Right cardiac atrium (tissue), 5 donors: ENCODE measurements at regions not wholly inside any gene's neighbourhood (a gene's known extent, or its start where the extent isn't known, plus 50 kb on each side); places are given as distances from the start of the nearest gene placed in this dataset.

ENCODE experiments used
- ATAC-seq, 2 donors: fragments of 200-7000 bp; cut with Tn5 transposase; one replicate each; pipeline versions ENCODE4 v1.8.0 to v1.9.1; 2020; ENCODE audit warnings: moderate library complexity in 2 of 2, mild to moderate bottlenecking in 1 of 2
- DNase-seq, 3 donors: peaks; one replicate each; pipeline ENCODE4 v3.0.0-alpha.2; 2020
- H3K27ac ChIP-seq: one replicate; pipeline ENCODE4 v1.5.1; 2013; ENCODE audit warnings: mild to moderate bottlenecking, low read length, control low read depth, moderate library complexity
- H3K27me3 ChIP-seq: one replicate; pipeline ENCODE4 v1.6.1; 2013; ENCODE audit not compliant: control insufficient read depth, insufficient read depth
- H3K4me1 ChIP-seq: one replicate; pipeline ENCODE4 v1.6.1; 2013; ENCODE audit warnings: low read length; ENCODE audit not compliant: control insufficient read depth, insufficient read depth
- H3K4me3 ChIP-seq: one replicate; pipeline ENCODE4 v1.5.1; 2013; ENCODE audit warnings: low read length, control low read depth
- H3K9me3 ChIP-seq: one replicate; pipeline ENCODE4 v1.6.1; 2013; ENCODE audit warnings: low read length; ENCODE audit not compliant: control insufficient read depth
- WGBS: extraction: QIAGEN DNeasy Blood & Tissue Kit; methylation state at CpG from one replicate; pipeline ENCODE4 v1.1.7; 2013; 5-methylcytosine and 5-hydroxymethylcytosine counted together
- intact Hi-C, 4 donors: fragments of 100-400 bp; cut with DNase I; formaldehyde crosslinking; loops; one replicate each; pipeline versions ENCODE4 v1.11.0 to v1.14.0; 2022 to 2023
- donor health status: healthy with polysubstance abuse.
- donor health status: DM: no; HTN: yes; CAD: no.
- donor health status: DM: no; HTN: no; CAD: no.
- donor health status: DM: no; HTN: yes; CAD: no; lungs with severe emphysema.
- donor health status: DM: yes; HTN: yes; CAD: no.

- Histone ChIP-seq H3K4me1 (no peaks in the 10 kb centered on the region), H3K9me3 (no peaks in the 10 kb centered on the region), H3K27me3 (no peaks in the 10 kb centered on the region), H3K27ac (no peak overlapping the region), H3K4me3 (no peak overlapping the region)
- WGBS: 65% methylated on average over 3 of the region's 3 CpGs
- DNase-seq (no peak), ATAC-seq (no peak)
- intact Hi-C loops: no loop called here
Observed at GRCh38 chrX:58051346-58051745, 141.1 kb upstream of the ZXDA start.

GRCh38 chrX:58044130-58044529 is 133.9 kb upstream of the ZXDA start:
- Histone ChIP-seq H3K27ac (no peak overlapping the region), H3K9me3 (no peaks in the 10 kb centered on the region), H3K4me1 (no peaks in the 10 kb centered on the region), H3K27me3 (no peaks in the 10 kb centered on the region), H3K4me3 (no peak overlapping the region)
- no peak for ATAC-seq
- intact Hi-C loops: no loop called here
- DNase-seq: no peak

GRCh38 chrX:58025979-58026378 is 115.7 kb upstream of the ZXDA start:
- 15% methylated on average over 5 of the region's 5 CpGs for WGBS
- no peak overlapping the region for H3K27ac ChIP-seq
- intact Hi-C loops: loop anchor here in 2 of 4 donors (10.0 kb wide), 1 partner anchor 201 kb away; no protein-coding TSS in a partner anchor
- H3K9me3 ChIP-seq: no peaks in the 10 kb centered on the region
- H3K4me1 ChIP-seq: no peaks in the 10 kb centered on the region
- peak in 1 of 3 donors; percentile 19 for DNase-seq
- ATAC-seq: no peak
- no peaks in the 10 kb centered on the region for H3K27me3 ChIP-seq
- H3K4me3 ChIP-seq: no peak overlapping the region

- ATAC-seq (no peak), DNase-seq (no peak)
- intact Hi-C loops: no loop called here
- no peaks in the 10 kb centered on the region for H3K9me3 ChIP-seq
- H3K27ac ChIP-seq: no peak overlapping the region
- H3K4me1 ChIP-seq: no peaks in the 10 kb centered on the region
- no peaks in the 10 kb centered on the region for H3K27me3 ChIP-seq
- no peak overlapping the region for H3K4me3 ChIP-seq
- 79% methylated on average over 11 of the region's 11 CpGs for WGBS
Observed at GRCh38 chrX:57985951-57986350, 75.7 kb upstream of the ZXDA start.

- intact Hi-C loops: no loop called here
- no peak overlapping the region for H3K4me3 ChIP-seq
- no peaks in the 10 kb centered on the region for H3K27me3 ChIP-seq
- no peak overlapping the region for H3K27ac ChIP-seq
- no peaks in the 10 kb centered on the region for H3K9me3 ChIP-seq
- 85% methylated on average over 3 of the region's 3 CpGs for WGBS
- DNase-seq (peak in 1 of 3 donors; percentile 20), ATAC-seq (no peak)
- H3K4me1 ChIP-seq: no peaks in the 10 kb centered on the region
Observed at GRCh38 chrX:57984620-57985019, 74.4 kb upstream of the ZXDA start.

GRCh38 chrX:57977992-57978391 is 67.7 kb upstream of the ZXDA start:
- H3K27me3 ChIP-seq: no peaks in the 10 kb centered on the region
- H3K4me3 ChIP-seq: no peak overlapping the region
- intact Hi-C loops: no loop called here
- 44% methylated on average over 6 of the region's 6 CpGs for WGBS
- no peak overlapping the region for H3K27ac ChIP-seq
- H3K4me1 ChIP-seq: no peaks in the 10 kb centered on the region
- DNase-seq (no peak), ATAC-seq (no peak)
- H3K9me3 ChIP-seq: no peaks in the 10 kb centered on the region

GRCh38 chrX:57964975-57965374 is 54.7 kb upstream of the ZXDA start:
- Histone ChIP-seq H3K4me3 (no peak overlapping the region), H3K4me1 (no peaks in the 10 kb centered on the region), H3K27ac (no peak overlapping the region), H3K9me3 (no peaks in the 10 kb centered on the region), H3K27me3 (no peaks in the 10 kb centered on the region)
- intact Hi-C loops: no loop called here
- ATAC-seq (no peak), DNase-seq (no peak)
- 69% methylated on average over 1 of the region's 1 CpG for WGBS
